Adrenal gland (tissue), 9 donors: ENCODE measurements at regions not wholly inside any gene's neighbourhood (a gene's known extent, or its start where the extent isn't known, plus 50 kb on each side); places are given as distances from the start of the nearest gene placed in this dataset.

Source experiments
- DNase-seq, 7 donors: peaks; one replicate each; pipeline ENCODE4 v3.0.0-alpha.2; 2019 to 2020
- H3K27ac ChIP-seq, 5 donors: fragments of 200-600 bp; sonication (generic) in 4 of 5; 1 replicate in 3 of 5; 2 replicates in 2 of 5; pipeline versions ENCODE4 v1.5.1 to v1.8.0; 2016 to 2020; ENCODE audit warnings: mild to moderate bottlenecking in 1 of 5
- H3K27me3 ChIP-seq: fragments of 200-600 bp; 2 replicates; pipeline ENCODE4 v1.8.0; 2021
- H3K36me3 ChIP-seq, 2 donors: fragments of 200-600 bp; replicated peaks in 1 of 2; 1 replicate in 1 of 2; 2 replicates in 1 of 2; pipeline versions ENCODE4 v1.5.1 to v1.8.0; 2018 to 2022
- H3K4me1 ChIP-seq, 2 donors: fragments of 200-600 bp; replicated peaks in 1 of 2; 1 replicate in 1 of 2; 2 replicates in 1 of 2; pipeline versions ENCODE4 v1.5.1 to v1.8.0; 2018 to 2021
- H3K4me3 ChIP-seq, 4 donors: fragments of 200-600 bp; sonication (generic) in 3 of 4; one replicate each; pipeline ENCODE4 v1.5.1; 2016 to 2018
- H3K9me3 ChIP-seq, 3 donors: fragments of 200-600 bp; sonication (generic) in 1 of 3; replicated peaks in 1 of 3; 1 replicate in 2 of 3; 2 replicates in 1 of 3; pipeline versions ENCODE4 v1.5.1 to v1.8.0; 2016 to 2021
- POLR2A ChIP-seq, 2 donors: fragments of 450-650 bp; IDR thresholded peaks; one replicate each; pipeline ENCODE4 v1.6.1; 2017; ENCODE audit warnings: antibody characterized with exemption in 2 of 2, mild to moderate bottlenecking in 2 of 2, moderate library complexity in 1 of 2
- WGBS, 4 donors: extraction: QIAGEN DNeasy Blood & Tissue Kit in 2 of 4; methylation state at CpG; one replicate each; pipeline versions ENCODE4 v1.1.5 to v1.1.7; 2013 to 2017; 5-methylcytosine and 5-hydroxymethylcytosine counted together
- intact Hi-C, 2 donors: fragments of 100-400 bp; cut with DNase I; formaldehyde crosslinking; loops; one replicate each; pipeline versions ENCODE4 v1.14.1 to v1.15.0; 2022 to 2023
- TF ChIP-seq, protein P1 (sequence below), 6 experiments: fragments of 450-650 bp in 4 of 6; fragments of 200-600 bp in 2 of 6; sonication (generic) in 1 of 6; IDR thresholded peaks; 1 replicate in 5 of 6; 2 replicates in 1 of 6; pipeline versions ENCODE4 v1.5.1 to v1.8.0; 2016 to 2021; ENCODE audit warnings: antibody characterized with exemption in 6 of 6, mild to moderate bottlenecking in 2 of 6, moderate library complexity in 1 of 6
- donor health status: healthy with polysubstance abuse.
- donor health status: Bipolar disorder and iron deficiency.
- donor health status: DM: yes; HTN: yes; CAD: no.
- donor health status: DM: no; HTN: no; CAD: no.
- donor health status: DM: no; HTN: no; CAD: no.

DNA sequence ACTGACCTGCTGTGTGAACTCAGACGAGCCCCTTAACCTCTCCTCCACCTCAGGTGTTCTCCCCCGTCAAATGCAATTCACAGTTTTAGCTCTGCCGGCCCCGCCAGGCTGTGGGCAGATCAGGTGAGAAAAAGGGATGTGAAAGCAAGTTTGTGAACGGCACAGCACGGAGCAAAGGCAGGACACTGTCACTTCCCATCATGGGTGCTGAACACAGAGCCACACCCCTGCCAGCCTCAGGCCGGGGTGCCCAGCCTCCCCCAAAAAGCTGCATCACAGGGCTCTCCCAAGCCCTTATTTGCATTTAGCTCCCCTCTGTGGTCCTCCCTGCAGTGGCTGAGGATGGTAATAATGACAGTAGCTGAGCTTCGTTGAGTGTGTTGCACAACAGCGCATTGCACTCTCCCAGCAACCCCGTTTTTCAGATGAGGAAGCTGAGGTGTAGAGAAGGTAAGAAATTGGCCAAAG, 88.8 kb upstream of the TNRC6C start:
- Histone ChIP-seq H3K4me3 (no peak overlapping the region), H3K9me3 (no peaks in the 10 kb centered on the region), H3K27me3 (no peaks in the 10 kb centered on the region), H3K36me3 (no peaks in the 10 kb centered on the region), H3K4me1 (no peaks in the 10 kb centered on the region), H3K27ac (no peak overlapping the region)
- 59 to 77% (median 67%) methylated on average over 3 to 10 of the region's 10 CpGs for WGBS, 4 donors
- intact Hi-C loops, result no loop called here
- TF ChIP-seq, protein P1, sequence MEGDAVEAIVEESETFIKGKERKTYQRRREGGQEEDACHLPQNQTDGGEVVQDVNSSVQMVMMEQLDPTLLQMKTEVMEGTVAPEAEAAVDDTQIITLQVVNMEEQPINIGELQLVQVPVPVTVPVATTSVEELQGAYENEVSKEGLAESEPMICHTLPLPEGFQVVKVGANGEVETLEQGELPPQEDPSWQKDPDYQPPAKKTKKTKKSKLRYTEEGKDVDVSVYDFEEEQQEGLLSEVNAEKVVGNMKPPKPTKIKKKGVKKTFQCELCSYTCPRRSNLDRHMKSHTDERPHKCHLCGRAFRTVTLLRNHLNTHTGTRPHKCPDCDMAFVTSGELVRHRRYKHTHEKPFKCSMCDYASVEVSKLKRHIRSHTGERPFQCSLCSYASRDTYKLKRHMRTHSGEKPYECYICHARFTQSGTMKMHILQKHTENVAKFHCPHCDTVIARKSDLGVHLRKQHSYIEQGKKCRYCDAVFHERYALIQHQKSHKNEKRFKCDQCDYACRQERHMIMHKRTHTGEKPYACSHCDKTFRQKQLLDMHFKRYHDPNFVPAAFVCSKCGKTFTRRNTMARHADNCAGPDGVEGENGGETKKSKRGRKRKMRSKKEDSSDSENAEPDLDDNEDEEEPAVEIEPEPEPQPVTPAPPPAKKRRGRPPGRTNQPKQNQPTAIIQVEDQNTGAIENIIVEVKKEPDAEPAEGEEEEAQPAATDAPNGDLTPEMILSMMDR (IDR thresholded peaks at IDR 0.05), result no peak
- TF ChIP-seq POLR2A (IDR thresholded peaks at IDR 0.05), result no peak
- no peak for DNase-seq

DNA sequence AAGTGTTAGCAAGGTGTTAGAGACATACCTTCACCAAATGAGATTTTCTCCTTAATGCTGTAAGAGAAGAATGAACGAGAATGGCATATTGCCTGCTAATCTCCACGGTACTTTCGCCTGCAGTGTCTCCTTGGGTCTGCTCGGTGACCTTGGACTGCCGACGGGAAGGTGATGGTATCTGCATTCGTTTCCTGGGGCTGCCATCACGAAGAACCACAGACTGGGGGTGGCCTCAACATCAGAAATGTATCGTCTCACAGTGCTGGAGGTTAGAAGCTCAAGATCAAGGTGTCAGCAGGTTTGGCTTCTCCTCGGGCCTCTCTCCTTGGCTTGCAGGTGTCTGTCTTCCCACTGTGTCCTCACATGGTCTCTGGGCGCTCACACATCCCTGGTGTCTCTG, 86.3 kb upstream of the TNRC6C start:
- no peaks in the 10 kb centered on the region for H3K4me1 ChIP-seq
- intact Hi-C loops, result no loop called here
- H3K36me3 ChIP-seq, result no peaks in the 10 kb centered on the region
- 48 to 64% (median 51%) methylated on average over 11 of the region's 11 CpGs for WGBS, 4 donors
- no peak for TF ChIP-seq POLR2A (IDR thresholded peaks at IDR 0.05)
- TF ChIP-seq, protein P1 (IDR thresholded peaks at IDR 0.05), result no peak
- H3K9me3 ChIP-seq, result no peaks in the 10 kb centered on the region
- H3K4me3 ChIP-seq, result no peak overlapping the region
- H3K27me3 ChIP-seq, result no peaks in the 10 kb centered on the region
- H3K27ac ChIP-seq, result no peak overlapping the region
- DNase-seq, result no peak

DNA sequence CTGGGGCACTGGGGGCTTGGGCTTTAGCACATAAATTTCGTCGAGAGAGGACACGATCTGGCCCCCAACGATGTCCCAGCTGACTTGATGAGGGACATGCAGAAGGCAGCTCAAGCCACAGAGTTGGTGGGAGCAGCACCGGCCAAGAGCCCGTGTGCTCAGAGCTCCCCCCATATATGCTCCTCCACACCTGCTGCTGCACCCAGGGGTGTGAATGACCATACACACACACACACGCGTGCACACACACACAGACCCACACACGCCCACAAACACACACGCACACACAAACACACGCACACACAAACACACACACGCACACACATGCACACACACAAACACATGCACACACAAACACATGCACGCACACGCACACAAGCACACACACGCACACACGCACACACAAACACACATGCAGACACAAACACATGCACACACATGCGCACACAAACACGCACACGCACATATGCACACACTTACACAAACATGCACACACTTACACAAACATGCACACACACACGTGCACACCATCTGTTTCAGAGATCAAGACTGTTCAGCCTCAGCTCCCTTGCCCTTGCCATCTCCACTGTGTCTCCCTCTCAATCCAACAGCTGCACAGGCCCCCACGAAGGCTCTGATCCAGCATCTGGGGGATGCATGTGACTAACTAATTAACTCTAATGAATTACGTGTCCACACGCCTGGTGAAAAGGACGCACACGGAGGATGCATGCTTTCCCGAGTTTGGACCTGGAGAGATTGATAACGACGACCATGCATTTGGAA, 85.6 kb upstream of the TNRC6C start:
- TF ChIP-seq POLR2A (IDR thresholded peaks at IDR 0.05), result no peak
- TF ChIP-seq, protein P1 (IDR thresholded peaks at IDR 0.05), result no peak
- 70 to 86% (median 83%) methylated on average over 26 to 28 of the region's 28 CpGs for WGBS, 4 donors
- Histone ChIP-seq H3K4me3 (no peak overlapping the region), H3K9me3 (no peaks in the 10 kb centered on the region), H3K27ac (no peak overlapping the region), H3K27me3 (no peaks in the 10 kb centered on the region), H3K36me3 (no peaks in the 10 kb centered on the region), H3K4me1 (no peaks in the 10 kb centered on the region)
- DNase-seq, result no peak
- intact Hi-C loops, result no loop called here

DNA sequence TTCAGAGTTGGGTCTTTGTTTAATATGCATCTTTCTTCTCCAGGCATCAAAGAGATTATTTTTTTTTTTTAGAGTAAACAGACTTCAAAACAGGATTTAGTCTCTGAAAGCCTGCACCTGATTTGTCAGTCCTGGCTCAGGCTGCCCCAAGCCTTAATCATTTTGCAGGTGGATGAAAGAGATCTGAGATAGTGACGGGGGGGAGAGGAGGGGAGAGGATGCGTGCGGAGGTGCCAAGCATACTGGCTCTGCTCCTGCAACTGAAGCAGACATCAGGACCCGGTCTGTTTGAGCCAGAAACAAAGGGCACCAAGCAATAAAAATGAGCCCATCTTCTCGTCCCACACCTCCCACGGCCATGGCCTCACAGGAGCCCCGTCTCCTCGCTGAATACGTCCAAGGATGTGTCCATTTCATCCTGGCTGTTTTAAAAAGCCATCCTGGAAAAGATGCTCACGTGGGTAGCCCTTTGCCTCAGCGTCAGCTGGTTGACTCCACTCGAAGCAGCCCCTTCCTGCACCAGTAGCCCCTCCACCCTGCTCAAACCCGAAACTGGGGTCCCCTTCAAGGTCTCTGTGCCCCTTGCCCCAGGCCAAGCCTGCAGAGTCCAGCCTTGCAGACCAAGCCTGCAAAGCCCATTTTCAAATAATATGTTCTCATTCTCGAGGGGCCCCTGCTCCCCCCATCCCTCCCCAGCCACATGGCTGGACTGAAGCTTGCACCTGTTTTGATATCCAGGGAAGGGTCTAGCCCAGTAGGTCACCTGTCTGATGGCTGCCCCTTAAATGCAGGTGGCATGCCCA, 84.8 kb upstream of the TNRC6C start:
- Histone ChIP-seq H3K36me3 (no peaks in the 10 kb centered on the region), H3K4me1 (no peaks in the 10 kb centered on the region), H3K27me3 (no peaks in the 10 kb centered on the region), H3K27ac (no peak overlapping the region), H3K4me3 (no peak overlapping the region), H3K9me3 (no peaks in the 10 kb centered on the region)
- intact Hi-C loops, result no loop called here
- TF ChIP-seq, protein P1 (IDR thresholded peaks at IDR 0.05), result no peak
- TF ChIP-seq POLR2A (IDR thresholded peaks at IDR 0.05), result no peak
- 58 to 74% (median 67%) methylated on average over 14 of the region's 14 CpGs for WGBS, 4 donors
- DNase-seq, result no peak
